ENCODE measurements at regions not wholly inside any gene's neighbourhood (a gene's known extent, or its start where the extent isn't known, plus 50 kb on each side); places are given as distances from the start of the nearest gene placed in this dataset.

- TF ChIP-seq, protein P1, sequence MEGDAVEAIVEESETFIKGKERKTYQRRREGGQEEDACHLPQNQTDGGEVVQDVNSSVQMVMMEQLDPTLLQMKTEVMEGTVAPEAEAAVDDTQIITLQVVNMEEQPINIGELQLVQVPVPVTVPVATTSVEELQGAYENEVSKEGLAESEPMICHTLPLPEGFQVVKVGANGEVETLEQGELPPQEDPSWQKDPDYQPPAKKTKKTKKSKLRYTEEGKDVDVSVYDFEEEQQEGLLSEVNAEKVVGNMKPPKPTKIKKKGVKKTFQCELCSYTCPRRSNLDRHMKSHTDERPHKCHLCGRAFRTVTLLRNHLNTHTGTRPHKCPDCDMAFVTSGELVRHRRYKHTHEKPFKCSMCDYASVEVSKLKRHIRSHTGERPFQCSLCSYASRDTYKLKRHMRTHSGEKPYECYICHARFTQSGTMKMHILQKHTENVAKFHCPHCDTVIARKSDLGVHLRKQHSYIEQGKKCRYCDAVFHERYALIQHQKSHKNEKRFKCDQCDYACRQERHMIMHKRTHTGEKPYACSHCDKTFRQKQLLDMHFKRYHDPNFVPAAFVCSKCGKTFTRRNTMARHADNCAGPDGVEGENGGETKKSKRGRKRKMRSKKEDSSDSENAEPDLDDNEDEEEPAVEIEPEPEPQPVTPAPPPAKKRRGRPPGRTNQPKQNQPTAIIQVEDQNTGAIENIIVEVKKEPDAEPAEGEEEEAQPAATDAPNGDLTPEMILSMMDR (conservative IDR thresholded peaks at IDR 0.05; ENCODE audit: control insufficient read depth, insufficient read depth, low read depth, low read length): no peak
- no peak for DNase-seq (ENCODE audit: low read depth)
- H3K4me3 ChIP-seq (ENCODE audit: control insufficient read depth, low read depth, low read length): no peak overlapping the region
Measured at GRCh38 chr3:168876346-168877035, 780.8 kb upstream of the GOLIM4 start.

DNA sequence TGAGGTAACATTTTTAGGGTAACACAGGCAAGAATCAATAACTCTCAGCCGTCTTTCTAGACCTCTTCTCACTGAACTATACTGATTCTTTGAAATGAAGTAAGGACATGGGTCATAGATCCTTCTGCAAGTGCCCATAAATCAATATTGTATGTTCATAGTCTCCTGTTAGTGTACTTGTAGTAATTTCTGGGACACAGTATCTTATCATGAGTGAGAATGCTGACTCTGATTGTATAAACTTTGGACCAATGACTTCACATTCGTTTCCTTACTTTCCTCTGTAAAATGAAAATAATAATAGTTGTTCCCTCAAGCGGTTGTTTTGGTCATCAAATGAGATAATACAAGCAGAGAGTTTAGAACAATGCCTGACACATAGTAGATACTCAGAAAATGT lies 777.1 kb upstream of the GOLIM4 start:
- H3K4me3 ChIP-seq (ENCODE audit: control insufficient read depth, low read depth, low read length): no peak overlapping the region
- no peak for DNase-seq (ENCODE audit: low read depth)
- TF ChIP-seq, protein P1 (conservative IDR thresholded peaks at IDR 0.05; ENCODE audit: control insufficient read depth, insufficient read depth, low read depth, low read length): no peak

- TF ChIP-seq, protein P1 (conservative IDR thresholded peaks at IDR 0.05; ENCODE audit: control insufficient read depth, insufficient read depth, low read depth, low read length): no peak
- no peak overlapping the region for H3K4me3 ChIP-seq (ENCODE audit: control insufficient read depth, low read depth, low read length)
- peak; percentile 8 for DNase-seq (ENCODE audit: low read depth)
Measured at GRCh38 chr3:168870892-168871291, 775.2 kb upstream of the GOLIM4 start.

DNA sequence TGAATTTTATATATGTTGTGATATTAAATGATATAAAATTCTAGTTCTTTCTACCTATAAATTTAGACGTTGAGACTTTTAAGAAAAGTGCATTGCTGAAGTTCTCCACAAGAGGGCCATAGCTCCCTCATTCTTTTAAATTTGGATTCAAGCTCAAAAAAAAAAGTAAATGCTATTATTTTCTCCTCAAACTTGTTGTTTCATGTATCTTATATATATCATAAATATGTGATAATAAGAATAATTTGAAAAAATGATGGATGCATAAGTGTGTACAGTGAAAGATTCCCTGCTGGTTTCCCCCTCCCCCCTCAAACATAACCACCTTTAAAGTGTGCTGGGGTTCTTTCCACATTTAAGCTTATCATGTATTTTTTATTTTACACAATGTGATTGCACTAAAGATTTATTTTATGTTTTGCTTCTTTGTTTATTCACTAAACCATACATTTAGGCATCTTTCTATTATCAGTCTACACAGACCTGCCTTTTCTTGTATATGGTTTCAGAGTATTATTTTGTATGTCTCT lies 769.4 kb upstream of the GOLIM4 start:
- no peak overlapping the region for H3K4me3 ChIP-seq (ENCODE audit: control insufficient read depth, low read depth, low read length)
- TF ChIP-seq, protein P1 (conservative IDR thresholded peaks at IDR 0.05; ENCODE audit: control insufficient read depth, insufficient read depth, low read depth, low read length): peak; percentile 83
- DNase-seq (ENCODE audit: low read depth): peak; percentile 51

DNA sequence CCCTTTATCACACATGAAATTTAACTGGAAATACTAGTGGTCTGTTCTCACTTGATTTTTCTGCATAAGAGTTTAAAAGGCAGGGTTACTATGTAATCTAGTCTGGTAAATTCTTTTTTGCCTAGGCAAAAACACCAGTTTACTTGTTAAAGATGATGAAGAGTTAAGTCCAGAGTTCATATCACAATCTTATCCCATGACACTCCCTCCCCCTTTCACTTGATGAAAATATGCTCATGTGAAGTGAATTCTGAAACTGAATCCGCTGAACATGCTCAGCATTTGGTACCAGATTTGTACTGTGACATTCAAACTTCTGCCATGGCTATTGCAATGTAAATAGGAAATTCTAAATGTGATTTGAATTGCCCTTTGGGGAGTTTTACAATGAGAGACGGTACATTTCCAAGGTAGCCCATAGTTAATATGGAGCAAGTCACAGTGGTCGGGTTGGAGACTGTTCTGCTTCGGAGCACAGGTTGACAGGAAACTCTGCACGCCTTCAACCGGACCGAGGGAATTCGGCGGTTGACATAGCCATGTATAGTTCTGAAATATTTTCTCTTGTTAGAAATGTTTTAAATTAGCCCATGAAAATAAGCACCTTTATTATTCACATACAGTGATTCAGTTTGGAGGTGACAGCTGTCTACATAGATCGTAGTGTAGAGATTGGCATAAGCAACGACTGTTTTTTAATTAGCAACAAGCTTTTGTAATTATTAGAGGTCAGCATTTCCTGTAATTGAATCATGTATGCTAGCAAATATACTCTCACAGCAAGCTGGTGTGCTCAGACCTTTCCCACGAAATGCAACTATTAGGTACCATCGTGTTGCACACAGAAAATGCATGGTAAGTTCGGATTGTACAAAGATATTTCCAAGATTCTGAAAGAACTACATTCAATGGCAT lies 768.6 kb upstream of the GOLIM4 start:
- DNase-seq (ENCODE audit: low read depth): no peak
- TF ChIP-seq, protein P1 (conservative IDR thresholded peaks at IDR 0.05; ENCODE audit: control insufficient read depth, insufficient read depth, low read depth, low read length): no peak
- no peak overlapping the region for H3K4me3 ChIP-seq (ENCODE audit: control insufficient read depth, low read depth, low read length)

- DNase-seq (ENCODE audit: low read depth): no peak
- TF ChIP-seq, protein P1 (conservative IDR thresholded peaks at IDR 0.05; ENCODE audit: control insufficient read depth, insufficient read depth, low read depth, low read length): no peak
- H3K4me3 ChIP-seq (ENCODE audit: control insufficient read depth, low read depth, low read length): no peak overlapping the region
Measured at GRCh38 chr3:168863561-168863960, 767.8 kb upstream of the GOLIM4 start.

Measured in fibroblast of mammary gland (primary cell).